Psoas muscle (tissue), 7 donors: ENCODE measurements at regions not wholly inside any gene's neighbourhood (a gene's known extent, or its start where the extent isn't known, plus 50 kb on each side); places are given as distances from the start of the nearest gene placed in this dataset.

Experiments used
- ATAC-seq, 4 donors: fragments of 200-7000 bp; cut with Tn5 transposase; one replicate each; pipeline ENCODE4 v1.9.1; 2020; ENCODE audit warnings: moderate library complexity in 3 of 4, mild to moderate bottlenecking in 2 of 4
- DNase-seq, 2 donors: peaks; one replicate each; pipeline ENCODE4 v3.0.0-alpha.2; 2020
- H3K27ac ChIP-seq: fragments of 200-600 bp; one replicate; pipeline ENCODE4 v1.8.0; 2022
- H3K27me3 ChIP-seq, 3 donors: fragments of 200-600 bp in 1 of 3; one replicate each; pipeline versions ENCODE4 v1.6.1 to v1.8.0; 2013 to 2022; ENCODE audit warnings: low read length in 2 of 3, mild to moderate bottlenecking in 2 of 3, moderate library complexity in 1 of 3; ENCODE audit not compliant: insufficient read depth in 3 of 3
- H3K36me3 ChIP-seq, 2 donors: fragments of 200-600 bp in 1 of 2; one replicate each; pipeline versions ENCODE4 v1.6.1 to v1.8.0; 2013 to 2022; ENCODE audit warnings: low read depth in 1 of 2, mild to moderate bottlenecking in 1 of 2, moderate library complexity in 1 of 2; ENCODE audit not compliant: insufficient read depth in 1 of 2
- H3K4me1 ChIP-seq: fragments of 200-600 bp; one replicate; pipeline ENCODE4 v1.8.0; 2022
- H3K4me3 ChIP-seq: fragments of 200-600 bp; one replicate; pipeline ENCODE4 v1.8.0; 2022; ENCODE audit warnings: mild to moderate bottlenecking
- H3K9me3 ChIP-seq: fragments of 200-600 bp; one replicate; pipeline ENCODE4 v1.8.0; 2022
- WGBS, 3 donors: extraction: QIAGEN DNeasy Blood & Tissue Kit; methylation state at CpG; one replicate each; pipeline versions ENCODE4 v1.1.6 to v1.1.7; 2013; 5-methylcytosine and 5-hydroxymethylcytosine counted together
- intact Hi-C, 2 donors: fragments of 100-400 bp; cut with DNase I; formaldehyde crosslinking; loops; one replicate each; pipeline versions ENCODE4 v1.11.0 to v1.14.2; 2022
- TF ChIP-seq, protein P1 (sequence below): fragments of 200-600 bp; IDR thresholded peaks from one replicate; pipeline ENCODE4 v1.8.0; 2022; ENCODE audit warnings: antibody characterized with exemption
- donor health status: healthy with polysubstance abuse.
- donor health status: DM: no; HTN: no; CAD: no; lungs with moderate emphysema.
- donor health status: Bipolar disorder and iron deficiency.
- donor health status: healthy.
- donor health status: DM: yes; HTN: yes; CAD: no.
- donor health status: DM: no; HTN: no; CAD: no.
- donor health status: DM: yes; HTN: yes; CAD: no.

DNA sequence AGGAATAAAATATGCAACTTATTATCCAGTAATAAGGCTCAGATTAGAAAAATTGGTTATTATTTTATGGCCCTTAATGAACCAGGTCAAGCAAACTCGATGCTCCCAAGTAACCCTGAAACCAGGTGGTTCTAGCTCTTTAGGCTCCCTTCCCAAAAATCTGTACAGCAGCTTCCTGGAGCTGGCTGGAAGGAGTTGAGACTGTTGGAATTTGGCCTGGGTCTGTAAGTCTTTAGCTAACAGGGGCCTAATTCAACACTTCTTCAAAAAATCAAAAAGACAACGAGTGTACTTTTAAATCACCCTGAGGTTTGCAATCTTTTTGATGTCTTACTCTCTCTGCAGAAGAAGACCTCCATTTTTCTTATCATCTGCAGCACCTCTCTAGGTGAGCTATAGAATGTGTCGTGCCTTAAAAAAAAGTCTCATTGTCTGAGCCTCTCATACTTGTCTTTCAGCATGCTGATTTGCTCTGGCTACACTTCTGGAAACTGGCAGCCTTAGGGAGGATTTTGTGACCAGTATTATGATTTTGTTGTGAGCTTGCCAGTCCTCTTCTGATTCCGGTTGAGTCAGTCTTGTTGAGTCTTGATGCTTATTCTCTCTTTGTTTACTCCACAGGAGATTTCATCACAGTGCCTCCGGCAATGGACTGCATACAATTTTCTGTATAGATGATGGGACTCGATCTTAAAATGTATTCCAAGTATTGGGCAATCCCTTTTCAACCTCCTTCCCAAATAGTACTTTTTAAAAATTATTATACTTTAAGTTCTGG lies 235.0 kb upstream of the KBTBD8 start:
- 25 to 35% (median 26%) methylated on average over 6 of the region's 6 CpGs for WGBS, 3 donors
- Histone ChIP-seq H3K4me3 (no peak overlapping the region), H3K27me3 (no peaks in the 10 kb centered on the region), H3K9me3 (peaks cover 6% of the 10 kb centered on the region), H3K36me3 (no peaks in the 10 kb centered on the region), H3K27ac (peak overlapping the region; percentile 83), H3K4me1 (peaks cover 14% of the 10 kb centered on the region)
- TF ChIP-seq, protein P1, sequence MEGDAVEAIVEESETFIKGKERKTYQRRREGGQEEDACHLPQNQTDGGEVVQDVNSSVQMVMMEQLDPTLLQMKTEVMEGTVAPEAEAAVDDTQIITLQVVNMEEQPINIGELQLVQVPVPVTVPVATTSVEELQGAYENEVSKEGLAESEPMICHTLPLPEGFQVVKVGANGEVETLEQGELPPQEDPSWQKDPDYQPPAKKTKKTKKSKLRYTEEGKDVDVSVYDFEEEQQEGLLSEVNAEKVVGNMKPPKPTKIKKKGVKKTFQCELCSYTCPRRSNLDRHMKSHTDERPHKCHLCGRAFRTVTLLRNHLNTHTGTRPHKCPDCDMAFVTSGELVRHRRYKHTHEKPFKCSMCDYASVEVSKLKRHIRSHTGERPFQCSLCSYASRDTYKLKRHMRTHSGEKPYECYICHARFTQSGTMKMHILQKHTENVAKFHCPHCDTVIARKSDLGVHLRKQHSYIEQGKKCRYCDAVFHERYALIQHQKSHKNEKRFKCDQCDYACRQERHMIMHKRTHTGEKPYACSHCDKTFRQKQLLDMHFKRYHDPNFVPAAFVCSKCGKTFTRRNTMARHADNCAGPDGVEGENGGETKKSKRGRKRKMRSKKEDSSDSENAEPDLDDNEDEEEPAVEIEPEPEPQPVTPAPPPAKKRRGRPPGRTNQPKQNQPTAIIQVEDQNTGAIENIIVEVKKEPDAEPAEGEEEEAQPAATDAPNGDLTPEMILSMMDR, result no peak
- DNase-seq, result no peak
- intact Hi-C loops, result loop anchor here in 1 of 2 donors (5.0 kb wide), 2 partner anchors 54 to 356 kb away; no protein-coding TSS in a partner anchor
- peak; percentile 84 to 90 (median 88) for ATAC-seq

DNA sequence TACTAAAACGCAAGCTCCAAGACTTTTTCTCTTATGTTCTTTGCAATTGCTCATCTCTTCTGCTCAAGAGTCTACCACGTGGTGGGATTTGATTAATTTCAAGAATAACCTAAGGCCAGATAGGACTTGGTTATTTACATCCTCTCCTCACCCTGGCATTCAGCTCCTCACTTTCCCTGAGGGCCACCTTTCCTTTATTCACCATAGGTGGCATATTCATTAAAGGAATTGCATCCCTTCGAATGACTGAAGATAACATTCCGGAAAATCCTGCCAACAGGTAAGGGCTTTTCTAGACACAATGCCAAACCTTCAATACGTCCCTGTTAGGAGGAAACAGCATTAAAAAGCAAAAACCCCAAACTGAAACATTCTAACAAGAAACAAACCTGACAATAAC lies 220.0 kb upstream of the KBTBD8 start:
- H3K27me3 ChIP-seq, result no peaks in the 10 kb centered on the region
- no peak overlapping the region for H3K27ac ChIP-seq
- WGBS, 3 donors, result 79 to 81% (median 80%) methylated on average over 5 of the region's 5 CpGs
- DNase-seq (no peak), ATAC-seq (no peak)
- no peaks in the 10 kb centered on the region for H3K9me3 ChIP-seq
- intact Hi-C loops, result no loop called here
- H3K36me3 ChIP-seq, result no peaks in the 10 kb centered on the region
- H3K4me1 ChIP-seq, result no peaks in the 10 kb centered on the region
- no peak overlapping the region for H3K4me3 ChIP-seq
- TF ChIP-seq, protein P1, result no peak

DNA sequence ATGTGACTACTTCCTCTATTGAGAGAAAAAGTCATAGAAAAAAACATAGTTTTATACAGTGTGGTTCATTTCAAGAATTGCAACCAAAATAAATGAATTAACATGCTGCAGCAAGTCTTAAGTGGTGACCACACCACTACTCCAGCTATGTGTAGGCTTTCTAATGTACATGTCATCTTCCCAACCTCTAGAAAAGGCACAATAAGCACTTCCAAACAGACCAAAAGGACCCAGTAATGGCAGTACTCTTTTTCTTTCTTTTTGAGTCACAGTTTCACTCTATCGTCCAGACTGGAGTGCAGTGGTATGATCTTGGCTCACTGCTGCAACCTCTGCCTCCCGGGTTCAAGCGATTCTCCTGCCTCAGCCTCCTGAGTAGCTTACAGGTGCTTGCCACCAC lies 219.3 kb upstream of the KBTBD8 start:
- intact Hi-C loops, result no loop called here
- H3K9me3 ChIP-seq, result no peaks in the 10 kb centered on the region
- TF ChIP-seq, protein P1, result no peak
- H3K27me3 ChIP-seq, result no peaks in the 10 kb centered on the region
- no peaks in the 10 kb centered on the region for H3K36me3 ChIP-seq
- 90 to 97% (median 93%) methylated on average over 3 of the region's 3 CpGs for WGBS, 3 donors
- no peak overlapping the region for H3K27ac ChIP-seq
- ATAC-seq (no peak), DNase-seq (no peak)
- no peak overlapping the region for H3K4me3 ChIP-seq
- H3K4me1 ChIP-seq, result no peaks in the 10 kb centered on the region

DNA sequence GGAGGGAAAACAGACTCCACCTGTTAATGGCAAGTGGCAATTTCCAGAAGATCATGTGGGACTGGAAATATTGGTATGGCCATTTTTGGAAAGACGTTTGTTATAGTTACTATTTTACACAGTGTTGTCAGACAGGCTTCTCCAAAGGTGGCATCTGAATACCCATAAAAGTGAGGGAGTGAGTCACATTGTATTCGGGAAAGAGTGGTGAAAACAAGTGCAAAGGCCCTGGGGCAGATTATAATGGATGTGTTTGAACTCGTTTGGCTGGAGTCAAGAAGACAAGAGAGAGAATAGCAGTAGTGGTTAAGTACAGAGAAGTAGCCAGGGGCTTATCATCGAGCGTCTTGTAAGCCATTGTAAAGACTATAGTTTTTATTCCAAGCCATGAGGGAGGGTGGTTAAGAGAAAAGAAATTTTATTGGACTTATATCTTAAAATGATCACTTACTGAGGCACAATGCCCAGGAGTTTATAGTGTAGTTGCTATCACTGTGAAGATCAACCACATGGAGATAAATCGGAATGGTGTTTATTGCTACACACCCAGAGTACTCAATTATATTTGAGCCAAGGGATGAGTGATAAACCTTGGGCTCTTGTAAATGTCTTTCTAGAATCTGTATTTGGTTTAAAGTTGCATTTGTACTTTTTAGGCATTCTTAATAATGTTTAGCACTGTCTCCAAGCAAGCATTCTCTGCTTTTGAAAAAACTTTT lies 212.8 kb upstream of the KBTBD8 start:
- DNase-seq, result no peak
- Histone ChIP-seq H3K4me3 (no peak overlapping the region), H3K4me1 (no peaks in the 10 kb centered on the region), H3K9me3 (no peaks in the 10 kb centered on the region), H3K36me3 (no peaks in the 10 kb centered on the region), H3K27ac (no peak overlapping the region), H3K27me3 (no peaks in the 10 kb centered on the region)
- no peak for ATAC-seq
- intact Hi-C loops, result no loop called here
- WGBS, 3 donors, result 82 to 90% (median 89%) methylated on average over 6 of the region's 6 CpGs
- TF ChIP-seq, protein P1, result no peak
